OCI-LY7 (cell line): ENCODE measurements at regions not wholly inside any gene's neighbourhood (a gene's known extent, or its start where the extent isn't known, plus 50 kb on each side); places are given as distances from the start of the nearest gene placed in this dataset.

Experiments used
- CTCF ChIP-seq: fragments of 200-600 bp; sonication (generic); conservative IDR thresholded peaks from 2 replicates; pipeline ENCODE4 v1.5.1; 2014; ENCODE audit warnings: mild to moderate bottlenecking, antibody characterized with exemption, low read length, moderate library complexity, mixed read lengths
- EZH2phosphoT487 ChIP-seq: fragments of 200-600 bp; sonication (generic); IDR thresholded peaks from 2 replicates; pipeline ENCODE4 v1.6.1; 2018; ENCODE audit warnings: low read depth, borderline replicate concordance, mild to moderate bottlenecking, mixed run types, antibody characterized with exemption, low read length, moderate library complexity, mixed read lengths

- TF ChIP-seq CTCF = no peak
- no peak for TF ChIP-seq EZH2phosphoT487
These were observed 758.9 kb downstream of the UQCRFS1 start for GRCh38 chr19:28454083-28454482.
